NT2/D1 (cell line): ENCODE measurements at regions not wholly inside any gene's neighbourhood (a gene's known extent, or its start where the extent isn't known, plus 50 kb on each side); places are given as distances from the start of the nearest gene placed in this dataset.

Experiments
- SUZ12 ChIP-seq: IDR thresholded peaks from 2 replicates; pipeline ENCODE4 v1.6.1; 2011; ENCODE audit not compliant: insufficient read length, insufficient read depth; ENCODE audit errors: extremely low read depth
- YY1 ChIP-seq: IDR thresholded peaks from 2 replicates; pipeline ENCODE4 v1.6.1; 2011; ENCODE audit not compliant: insufficient read length, insufficient read depth
- ZNF274 ChIP-seq: IDR thresholded peaks from 2 replicates; pipeline ENCODE4 v1.6.1; 2011; ENCODE audit warnings: mild to moderate bottlenecking, low read depth, low read length

GRCh38 chr2:175432021-175432420, 250.5 kb upstream of the ATP5MC3 start:
- TF ChIP-seq YY1 (no peak), ZNF274 (no peak), SUZ12 (no peak)
